SK-N-MC (cell line): ENCODE measurements at regions not wholly inside any gene's neighbourhood (a gene's known extent, or its start where the extent isn't known, plus 50 kb on each side); places are given as distances from the start of the nearest gene placed in this dataset.

Source experiments
- EZH2 ChIP-seq: fragments of 200-600 bp; sonication (generic); IDR thresholded peaks from one replicate; pipeline ENCODE4 v1.6.1; 2017; ENCODE audit warnings: antibody characterized with exemption
- POLR2AphosphoS5 ChIP-seq: IDR thresholded peaks from 2 replicates; pipeline ENCODE4 v1.6.1; 2012; ENCODE audit warnings: mild to moderate bottlenecking, low read depth, low read length, borderline replicate concordance

- TF ChIP-seq EZH2 (no peak), POLR2AphosphoS5 (no peak)
Observed at GRCh38 chr20:7490288-7490687, 450.0 kb downstream of the HAO1 start.
